H9 (cell line): ENCODE measurements at regions not wholly inside any gene's neighbourhood (a gene's known extent, or its start where the extent isn't known, plus 50 kb on each side); places are given as distances from the start of the nearest gene placed in this dataset.

Source experiments
- DNase-seq: peaks from one replicate; pipeline ENCODE4 v3.0.0-alpha.2; 2017
- H2AFZ ChIP-seq: one replicate; pipeline ENCODE4 v1.6.1; 2013; ENCODE audit warnings: mild to moderate bottlenecking, low read length, control low read depth, moderate library complexity
- H2AK5ac ChIP-seq: 2 replicates; pipeline ENCODE4 v1.6.1; 2013; ENCODE audit warnings: low read length, control low read depth, mixed read lengths; ENCODE audit not compliant: insufficient read length
- H2BK120ac ChIP-seq: one replicate; pipeline ENCODE4 v1.6.1; 2013; ENCODE audit warnings: low read depth, mild to moderate bottlenecking, low read length, control low read depth, inconsistent platforms; ENCODE audit not compliant: poor library complexity, severe bottlenecking
- H2BK12ac ChIP-seq: 2 replicates; pipeline ENCODE4 v1.6.1; 2013; ENCODE audit warnings: low read length, control low read depth, mixed read lengths, low read depth; ENCODE audit not compliant: insufficient read length
- H2BK15ac ChIP-seq: 2 replicates; pipeline ENCODE4 v1.6.1; 2013; ENCODE audit warnings: low read depth, low read length, control low read depth
- H2BK20ac ChIP-seq: one replicate; pipeline ENCODE4 v1.6.1; 2013; ENCODE audit warnings: low read depth, mild to moderate bottlenecking, low read length, control low read depth, inconsistent platforms; ENCODE audit not compliant: poor library complexity, severe bottlenecking
- H2BK5ac ChIP-seq: 2 replicates; pipeline ENCODE4 v1.6.1; 2013; ENCODE audit warnings: low read length, control low read depth, mixed read lengths; ENCODE audit not compliant: insufficient read length
- H3K14ac ChIP-seq: 2 replicates; pipeline ENCODE4 v1.6.1; 2013; ENCODE audit warnings: low read length, control low read depth; ENCODE audit not compliant: insufficient read depth
- H3K18ac ChIP-seq: 2 replicates; pipeline ENCODE4 v1.6.1; 2013; ENCODE audit warnings: low read depth, mild to moderate bottlenecking, mixed read lengths, low read length, control low read depth; ENCODE audit not compliant: insufficient read length
- H3K23ac ChIP-seq: 2 replicates; pipeline ENCODE4 v1.6.1; 2013; ENCODE audit warnings: low read length, control low read depth, mixed read lengths, low read depth; ENCODE audit not compliant: insufficient read length
- H3K23me2 ChIP-seq: 2 replicates; pipeline ENCODE4 v1.6.1; 2013; ENCODE audit warnings: low read depth, mild to moderate bottlenecking, mixed read lengths, low read length, control low read depth; ENCODE audit not compliant: insufficient read length, poor library complexity, severe bottlenecking
- H3K27ac ChIP-seq: 2 replicates; pipeline ENCODE4 v1.5.1; 2013; ENCODE audit warnings: low read length, control low read depth, mixed read lengths, low read depth; ENCODE audit not compliant: insufficient read length
- H3K27me3 ChIP-seq: 2 replicates; pipeline ENCODE4 v1.6.1; 2013; ENCODE audit warnings: low read length, control low read depth, inconsistent platforms; ENCODE audit not compliant: insufficient read depth
- H3K4ac ChIP-seq: 2 replicates; pipeline ENCODE4 v1.6.1; 2013; ENCODE audit warnings: low read depth, mild to moderate bottlenecking, control low read depth, inconsistent platforms, low read length, moderate library complexity
- H3K4me1 ChIP-seq: 2 replicates; pipeline ENCODE4 v1.6.1; 2013; ENCODE audit warnings: low read length, control low read depth, inconsistent platforms; ENCODE audit not compliant: insufficient read depth
- H3K4me2 ChIP-seq: 2 replicates; pipeline ENCODE4 v1.6.1; 2013; ENCODE audit warnings: low read length, control low read depth, mixed read lengths; ENCODE audit not compliant: insufficient read length, insufficient read depth
- H3K56ac ChIP-seq: 2 replicates; pipeline ENCODE4 v1.6.1; 2013; ENCODE audit warnings: low read depth, mild to moderate bottlenecking, mixed read lengths, low read length, control low read depth; ENCODE audit not compliant: insufficient read length
- H3K79me1 ChIP-seq: 2 replicates; pipeline ENCODE4 v1.6.1; 2013; ENCODE audit warnings: low read depth, mild to moderate bottlenecking, moderate library complexity, low read length, control low read depth, inconsistent platforms; ENCODE audit not compliant: insufficient read depth, poor library complexity, severe bottlenecking
- H3K79me2 ChIP-seq: 2 replicates; pipeline ENCODE4 v1.6.1; 2013; ENCODE audit warnings: low read length, control low read depth, inconsistent platforms; ENCODE audit not compliant: insufficient read depth
- H3K9ac ChIP-seq: 2 replicates; pipeline ENCODE4 v1.6.1; 2013; ENCODE audit warnings: low read length, control low read depth, mixed read lengths; ENCODE audit not compliant: insufficient read length; ENCODE audit errors: extremely low read depth
- H3K9me3 ChIP-seq: one replicate; pipeline ENCODE4 v1.6.1; 2013; ENCODE audit warnings: low read depth, low read length, inconsistent platforms; ENCODE audit not compliant: control insufficient read depth
- H3T11ph ChIP-seq: one replicate; pipeline ENCODE4 v1.6.1; 2013; ENCODE audit warnings: mild to moderate bottlenecking, low read length, control low read depth, inconsistent platforms
- H4K20me1 ChIP-seq: one replicate; pipeline ENCODE4 v1.6.1; 2013; ENCODE audit not compliant: control insufficient read depth, insufficient read length, insufficient read depth
- H4K5ac ChIP-seq: 2 replicates; pipeline ENCODE4 v1.6.1; 2013; ENCODE audit warnings: low read depth, mild to moderate bottlenecking, mixed read lengths, low read length, control low read depth; ENCODE audit not compliant: insufficient read length
- H4K8ac ChIP-seq: replicated peaks from 2 replicates; pipeline ENCODE4 v1.6.1; 2013; ENCODE audit warnings: low read length, control low read depth, mixed read lengths, low read depth; ENCODE audit not compliant: insufficient read length
- H4K91ac ChIP-seq: 2 replicates; pipeline ENCODE4 v1.6.1; 2013; ENCODE audit warnings: low read depth, mild to moderate bottlenecking, moderate library complexity, mixed read lengths, low read length, control low read depth; ENCODE audit not compliant: insufficient read length
- H3K27ac Mint-ChIP-seq, 3 experiments: 2 replicates in 2 of 3; 3 replicates in 1 of 3; pipeline ENCODE4 v1.8.0; 2020 to 2021; ENCODE audit warnings: mixed read lengths in 3 of 3, mild to moderate bottlenecking in 1 of 3, moderate library complexity in 1 of 3
- H3K27me3 Mint-ChIP-seq: 2 replicates; pipeline ENCODE4 v1.8.0; 2021; ENCODE audit warnings: low read depth, mild to moderate bottlenecking, moderate library complexity, mixed read lengths
- H3K36me3 Mint-ChIP-seq, 3 experiments: 2 replicates in 2 of 3; 3 replicates in 1 of 3; pipeline ENCODE4 v1.8.0; 2020 to 2021; ENCODE audit warnings: low read depth in 3 of 3, mixed read lengths in 3 of 3; ENCODE audit not compliant: insufficient read depth in 1 of 3
- H3K4me1 Mint-ChIP-seq, 2 experiments: 2 replicates each; pipeline ENCODE4 v1.8.0; 2020; ENCODE audit warnings: mixed read lengths in 2 of 2
- H3K4me3 Mint-ChIP-seq, 2 experiments: 2 replicates in 1 of 2; 3 replicates in 1 of 2; pipeline ENCODE4 v1.8.0; 2020 to 2021; ENCODE audit warnings: mild to moderate bottlenecking in 2 of 2, mixed read lengths in 2 of 2, moderate library complexity in 1 of 2
- H3K9me3 Mint-ChIP-seq, 2 experiments: 2 replicates in 1 of 2; 3 replicates in 1 of 2; pipeline ENCODE4 v1.8.0; 2020; ENCODE audit warnings: mild to moderate bottlenecking in 2 of 2, mixed read lengths in 2 of 2, moderate library complexity in 1 of 2
- TF ChIP-seq, protein P1 (sequence below): fragments of 200-600 bp; sonication (generic); conservative IDR thresholded peaks from 3 replicates; pipeline ENCODE4 v1.8.0; 2021; ENCODE audit warnings: antibody characterized with exemption, mild to moderate bottlenecking

DNA sequence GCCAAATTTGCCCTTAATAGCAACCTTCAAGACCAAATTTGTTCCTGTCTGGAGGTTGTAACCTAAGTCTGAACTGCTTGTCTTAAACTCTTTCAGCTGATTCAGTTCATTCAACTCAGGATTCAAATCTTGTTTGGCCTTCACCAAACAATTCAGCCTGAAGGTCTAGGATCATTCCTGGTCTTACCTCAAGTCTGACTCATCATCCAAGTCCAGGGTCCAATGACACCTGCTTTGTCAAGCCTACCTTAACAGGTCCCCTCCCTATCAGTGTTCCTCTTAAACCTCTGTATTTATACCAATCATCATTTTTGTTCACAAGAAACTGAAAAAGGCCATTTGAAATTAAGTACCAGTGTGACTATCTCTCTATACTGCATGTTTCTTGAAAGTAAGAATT is 237.8 kb downstream of the PPP1R2C start:
- no peak overlapping the region for H3K23ac ChIP-seq
- no peaks in the 10 kb centered on the region for H3K9me3 ChIP-seq
- H3T11ph ChIP-seq: no peak overlapping the region
- H3K4me1 ChIP-seq: no peaks in the 10 kb centered on the region
- no peak overlapping the region for H2BK15ac ChIP-seq
- no peak overlapping the region for H2BK5ac ChIP-seq
- H4K20me1 ChIP-seq: no peaks in the 10 kb centered on the region
- H4K8ac ChIP-seq: no peak overlapping the region
- no peaks in the 10 kb centered on the region for H3K27me3 ChIP-seq
- peaks cover 0 to 2% (median 0%) of the 10 kb centered on the region in 3 experiments; a peak in 3 of 7 replicates for H3K36me3 Mint-ChIP-seq
- H3K4ac ChIP-seq: no peak overlapping the region
- no peak overlapping the region for H4K5ac ChIP-seq
- H2AK5ac ChIP-seq: no peak overlapping the region
- H3K4me1 Mint-ChIP-seq: peaks cover 3 to 10% of the 10 kb centered on the region in 2 experiments
- no peaks in the 10 kb centered on the region for H3K23me2 ChIP-seq
- no peak overlapping the region for H3K14ac ChIP-seq
- no peak overlapping the region for H3K27ac ChIP-seq
- H3K4me2 ChIP-seq: no peak overlapping the region
- TF ChIP-seq, protein P1, sequence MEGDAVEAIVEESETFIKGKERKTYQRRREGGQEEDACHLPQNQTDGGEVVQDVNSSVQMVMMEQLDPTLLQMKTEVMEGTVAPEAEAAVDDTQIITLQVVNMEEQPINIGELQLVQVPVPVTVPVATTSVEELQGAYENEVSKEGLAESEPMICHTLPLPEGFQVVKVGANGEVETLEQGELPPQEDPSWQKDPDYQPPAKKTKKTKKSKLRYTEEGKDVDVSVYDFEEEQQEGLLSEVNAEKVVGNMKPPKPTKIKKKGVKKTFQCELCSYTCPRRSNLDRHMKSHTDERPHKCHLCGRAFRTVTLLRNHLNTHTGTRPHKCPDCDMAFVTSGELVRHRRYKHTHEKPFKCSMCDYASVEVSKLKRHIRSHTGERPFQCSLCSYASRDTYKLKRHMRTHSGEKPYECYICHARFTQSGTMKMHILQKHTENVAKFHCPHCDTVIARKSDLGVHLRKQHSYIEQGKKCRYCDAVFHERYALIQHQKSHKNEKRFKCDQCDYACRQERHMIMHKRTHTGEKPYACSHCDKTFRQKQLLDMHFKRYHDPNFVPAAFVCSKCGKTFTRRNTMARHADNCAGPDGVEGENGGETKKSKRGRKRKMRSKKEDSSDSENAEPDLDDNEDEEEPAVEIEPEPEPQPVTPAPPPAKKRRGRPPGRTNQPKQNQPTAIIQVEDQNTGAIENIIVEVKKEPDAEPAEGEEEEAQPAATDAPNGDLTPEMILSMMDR: no peak
- no peaks in the 10 kb centered on the region for H3K27me3 Mint-ChIP-seq
- no peaks in the 10 kb centered on the region for H3K79me1 ChIP-seq
- H3K9ac ChIP-seq: no peak overlapping the region
- H3K9me3 Mint-ChIP-seq: peaks cover 0 to 36% of the 10 kb centered on the region in 2 experiments; a peak in 3 of 5 replicates
- H2BK20ac ChIP-seq: no peak overlapping the region
- H2BK12ac ChIP-seq: no peak overlapping the region
- no peak overlapping the region for H3K4me3 Mint-ChIP-seq
- no peaks in the 10 kb centered on the region for H3K79me2 ChIP-seq
- H3K56ac ChIP-seq: no peak overlapping the region
- H3K27ac Mint-ChIP-seq: no peak overlapping the region
- DNase-seq: no peak
- H2AFZ ChIP-seq: no peak overlapping the region
- H2BK120ac ChIP-seq: no peak overlapping the region
- no peak overlapping the region for H4K91ac ChIP-seq
- H3K18ac ChIP-seq: no peak overlapping the region
